ENCODE measurements at regions not wholly inside any gene's neighbourhood (a gene's known extent, or its start where the extent isn't known, plus 50 kb on each side); places are given as distances from the start of the nearest gene placed in this dataset.

DNA sequence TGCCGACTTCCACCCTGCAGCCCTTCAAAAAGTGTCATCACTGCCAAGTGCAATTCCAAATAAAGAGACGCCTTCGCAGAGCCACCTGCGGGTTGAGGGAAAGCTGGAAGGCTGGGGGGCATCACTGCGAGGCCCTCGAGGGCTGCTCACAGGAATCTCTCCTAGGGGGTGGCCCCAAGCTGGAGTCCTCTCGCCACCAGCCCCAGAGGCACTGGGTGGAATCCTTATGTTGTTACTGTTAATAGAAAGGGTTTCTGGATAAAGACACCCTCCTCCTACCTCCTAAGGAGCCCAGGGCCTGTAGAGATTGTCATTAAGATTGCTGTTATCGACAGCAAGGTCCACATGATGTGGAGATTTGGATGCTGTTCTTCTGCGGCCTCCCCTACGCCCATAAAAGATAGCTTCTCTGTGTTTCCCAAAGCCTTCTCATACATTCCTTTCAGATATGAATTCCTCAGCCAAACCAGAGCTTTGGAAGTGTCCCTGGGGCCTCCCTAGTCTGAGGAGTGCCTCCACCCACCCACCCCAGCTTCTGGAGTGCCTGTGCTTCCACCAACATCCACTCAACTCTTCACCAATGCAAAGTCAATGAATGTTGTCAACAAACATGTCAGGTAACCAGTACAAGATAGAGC is 512.7 kb downstream of the SHQ1 start:
- H3K9me3 Mint-ChIP-seq: no peaks in the 10 kb centered on the region
- Histone ChIP-seq H3K56ac (ENCODE audit: insufficient read length, low read depth, low read length) (no peak overlapping the region), H2AK5ac (ENCODE audit: insufficient read length, low read length) (no peak overlapping the region), H2BK5ac (ENCODE audit: insufficient read length, low read length) (no peak overlapping the region), H4K8ac (replicated peaks; ENCODE audit: insufficient read length, low read depth, low read length) (no peak overlapping the region), H3K9ac (ENCODE audit: extremely low read depth, insufficient read length, low read length) (no peak overlapping the region), H3K9me3 (ENCODE audit: control insufficient read depth, low read depth, low read length) (no peaks in the 10 kb centered on the region), H3K27me3 (ENCODE audit: insufficient read depth, low read length) (no peaks in the 10 kb centered on the region), H3K27ac (ENCODE audit: insufficient read length, low read depth, low read length) (no peak overlapping the region), H4K91ac (ENCODE audit: insufficient read length, low read depth, low read length) (no peak overlapping the region), H3K23ac (ENCODE audit: insufficient read length, low read depth, low read length) (no peak overlapping the region), H3K79me2 (ENCODE audit: insufficient read depth, low read length) (no peaks in the 10 kb centered on the region), H3K4ac (ENCODE audit: low read depth, low read length) (no peak overlapping the region), H3K4me2 (ENCODE audit: insufficient read depth, insufficient read length, low read length) (no peak overlapping the region), H2AFZ (ENCODE audit: low read length) (no peak overlapping the region), H4K20me1 (ENCODE audit: control insufficient read depth, insufficient read depth, insufficient read length) (peaks cover 3% of the 10 kb centered on the region), H3K4me1 (ENCODE audit: insufficient read depth, low read length) (peaks cover 3% of the 10 kb centered on the region; the same call in 1 of the 2 replicates), H2BK20ac (ENCODE audit: low read depth, low read length, poor library complexity, severe bottlenecking) (no peak overlapping the region), H4K5ac (ENCODE audit: insufficient read length, low read depth, low read length) (no peak overlapping the region), H3K23me2 (ENCODE audit: insufficient read length, low read depth, low read length, poor library complexity, severe bottlenecking) (no peaks in the 10 kb centered on the region), H3K18ac (ENCODE audit: insufficient read length, low read depth, low read length) (no peak overlapping the region), H2BK12ac (ENCODE audit: insufficient read length, low read depth, low read length) (no peak overlapping the region), H3T11ph (ENCODE audit: low read length) (no peak overlapping the region), H2BK15ac (ENCODE audit: low read depth, low read length) (no peak overlapping the region), H2BK120ac (ENCODE audit: low read depth, low read length, poor library complexity, severe bottlenecking) (no peak overlapping the region), H3K14ac (ENCODE audit: insufficient read depth, low read length) (no peak overlapping the region), H3K79me1 (ENCODE audit: insufficient read depth, low read depth, low read length, poor library complexity, severe bottlenecking) (no peaks in the 10 kb centered on the region)
- no peak for DNase-seq
- TF ChIP-seq, protein P1, sequence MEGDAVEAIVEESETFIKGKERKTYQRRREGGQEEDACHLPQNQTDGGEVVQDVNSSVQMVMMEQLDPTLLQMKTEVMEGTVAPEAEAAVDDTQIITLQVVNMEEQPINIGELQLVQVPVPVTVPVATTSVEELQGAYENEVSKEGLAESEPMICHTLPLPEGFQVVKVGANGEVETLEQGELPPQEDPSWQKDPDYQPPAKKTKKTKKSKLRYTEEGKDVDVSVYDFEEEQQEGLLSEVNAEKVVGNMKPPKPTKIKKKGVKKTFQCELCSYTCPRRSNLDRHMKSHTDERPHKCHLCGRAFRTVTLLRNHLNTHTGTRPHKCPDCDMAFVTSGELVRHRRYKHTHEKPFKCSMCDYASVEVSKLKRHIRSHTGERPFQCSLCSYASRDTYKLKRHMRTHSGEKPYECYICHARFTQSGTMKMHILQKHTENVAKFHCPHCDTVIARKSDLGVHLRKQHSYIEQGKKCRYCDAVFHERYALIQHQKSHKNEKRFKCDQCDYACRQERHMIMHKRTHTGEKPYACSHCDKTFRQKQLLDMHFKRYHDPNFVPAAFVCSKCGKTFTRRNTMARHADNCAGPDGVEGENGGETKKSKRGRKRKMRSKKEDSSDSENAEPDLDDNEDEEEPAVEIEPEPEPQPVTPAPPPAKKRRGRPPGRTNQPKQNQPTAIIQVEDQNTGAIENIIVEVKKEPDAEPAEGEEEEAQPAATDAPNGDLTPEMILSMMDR (conservative IDR thresholded peaks at IDR 0.05): no peak
- H3K27me3 Mint-ChIP-seq (ENCODE audit: low read depth): peaks cover 44% of the 10 kb centered on the region
- H3K36me3 Mint-ChIP-seq (ENCODE audit: insufficient read depth in 1 of 3, low read depth in 3 of 3): no peaks in the 10 kb centered on the region
- no peak overlapping the region for H3K4me3 Mint-ChIP-seq
- WGBS (ENCODE audit: extremely low coverage, insufficient read length, low lambda C conversion rate): no CpG with 5 or more reads among the region's 10 CpGs
- H3K27ac Mint-ChIP-seq: no peak overlapping the region; a peak in 1 of 7 replicates
- H3K4me1 Mint-ChIP-seq: peaks cover 17 to 22% of the 10 kb centered on the region in 2 experiments

Data from H9 (cell line).